ENCODE measurements at regions not wholly inside any gene's neighbourhood (a gene's known extent, or its start where the extent isn't known, plus 50 kb on each side); places are given as distances from the start of the nearest gene placed in this dataset.
"Not testable (repeated sequence)": the region's sequence is repeated elsewhere in the genome, so short reads cannot be mapped to it uniquely, and the experiment has no call there.

- not testable (repeated sequence) for H3K27ac ChIP-seq (ENCODE audit: low read depth, low read length); H3K4me3 ChIP-seq (ENCODE audit: low read depth in 1 of 5, low read length in 5 of 5)
Measured at GRCh38 chr21:38120679-38120983, 136.2 kb upstream of the KCNJ15 start.

GRCh38 chr21:38120984-38121855 is 135.6 kb upstream of the KCNJ15 start:
- Histone ChIP-seq H3K9ac (ENCODE audit: low read length in 5 of 5) (no peak overlapping the region), H3K4me3 (ENCODE audit: low read depth in 1 of 5, low read length in 5 of 5) (no peak overlapping the region), H3K36me3 (ENCODE audit: control insufficient read depth in 5 of 5, insufficient read depth in 5 of 5, low read length in 5 of 5) (no peaks in the 10 kb centered on the region), H3K4me1 (ENCODE audit: control insufficient read depth in 5 of 5, insufficient read depth in 5 of 5, low read length in 5 of 5) (no peaks in the 10 kb centered on the region), H3K27me3 (ENCODE audit: control insufficient read depth in 5 of 5, insufficient read depth in 4 of 5, low read length in 5 of 5) (peaks cover 0 to 1% (median 0%) of the 10 kb centered on the region in 5 donors), H3K9me3 (ENCODE audit: control insufficient read depth in 5 of 5, low read length in 5 of 5) (no peaks in the 10 kb centered on the region), H3K27ac (ENCODE audit: low read depth, low read length) (no peak overlapping the region)

More at GRCh38 chr21:38120679-38120983, 136.2 kb upstream of the KCNJ15 start:
- not testable (repeated sequence) for H3K9me3 ChIP-seq (ENCODE audit: control insufficient read depth in 5 of 5, low read length in 5 of 5); H3K9ac ChIP-seq (ENCODE audit: low read length in 5 of 5); H3K36me3 ChIP-seq (ENCODE audit: control insufficient read depth in 5 of 5, insufficient read depth in 5 of 5, low read length in 5 of 5); H3K27me3 ChIP-seq (ENCODE audit: control insufficient read depth in 5 of 5, insufficient read depth in 4 of 5, low read length in 5 of 5); H3K4me1 ChIP-seq (ENCODE audit: control insufficient read depth in 5 of 5, insufficient read depth in 5 of 5, low read length in 5 of 5)

DNA sequence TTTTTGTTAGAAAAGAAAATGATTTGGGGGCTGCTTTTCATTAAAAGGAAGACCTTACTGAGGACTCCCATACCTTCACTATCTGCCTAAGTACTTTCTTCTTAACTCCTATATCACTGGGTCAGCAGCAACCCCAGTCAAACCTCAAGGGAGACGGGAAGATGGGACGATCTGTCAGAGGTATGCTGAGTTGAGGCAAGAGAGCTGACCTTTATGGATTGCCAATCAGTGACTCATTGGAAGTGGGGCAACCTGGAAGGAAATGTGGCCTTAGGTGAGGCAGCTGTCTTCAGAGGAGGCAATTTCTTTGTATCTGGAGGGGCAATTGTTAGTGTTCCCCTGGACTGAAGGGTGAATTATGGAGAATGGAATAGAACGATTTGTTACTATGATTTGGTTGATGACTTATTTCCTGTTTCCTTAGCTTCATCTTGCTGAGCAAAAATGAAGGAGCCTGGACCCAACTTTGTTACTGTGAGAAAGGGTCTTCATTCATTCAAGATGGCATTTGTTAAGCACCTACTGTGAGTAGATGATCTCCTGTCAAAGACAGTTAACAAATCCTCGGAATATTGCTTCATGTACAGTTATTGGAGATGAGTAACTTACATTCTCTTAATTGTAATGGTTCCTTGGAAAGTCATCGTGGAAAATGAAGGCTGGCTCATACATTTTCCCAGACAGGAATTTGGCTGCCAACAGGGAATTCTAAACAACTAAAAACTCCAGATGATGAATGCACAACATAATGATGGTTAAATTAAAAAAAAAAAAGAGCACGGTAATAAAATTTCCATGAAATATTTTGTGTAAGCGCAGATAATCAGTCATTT is 134.7 kb upstream of the KCNJ15 start:
- Histone ChIP-seq H3K4me3 (ENCODE audit: low read depth in 1 of 5, low read length in 5 of 5) (no peak overlapping the region), H3K36me3 (ENCODE audit: control insufficient read depth in 5 of 5, insufficient read depth in 5 of 5, low read length in 5 of 5) (no peaks in the 10 kb centered on the region), H3K9me3 (ENCODE audit: control insufficient read depth in 5 of 5, low read length in 5 of 5) (no peaks in the 10 kb centered on the region), H3K27me3 (ENCODE audit: control insufficient read depth in 5 of 5, insufficient read depth in 4 of 5, low read length in 5 of 5) (peaks cover 0 to 6% (median 0%) of the 10 kb centered on the region in 5 donors), H3K4me1 (ENCODE audit: control insufficient read depth in 5 of 5, insufficient read depth in 5 of 5, low read length in 5 of 5) (no peaks in the 10 kb centered on the region), H3K9ac (ENCODE audit: low read length in 5 of 5) (no peak overlapping the region), H3K27ac (ENCODE audit: low read depth, low read length) (no peak overlapping the region)

GRCh38 chr21:38123626-38124025 is 133.2 kb upstream of the KCNJ15 start:
- H3K9me3 ChIP-seq (ENCODE audit: control insufficient read depth in 5 of 5, low read length in 5 of 5) = no peaks in the 10 kb centered on the region
- no peaks in the 10 kb centered on the region for H3K36me3 ChIP-seq (ENCODE audit: control insufficient read depth in 5 of 5, insufficient read depth in 5 of 5, low read length in 5 of 5)
- peaks cover 0 to 6% (median 0%) of the 10 kb centered on the region in 5 donors for H3K27me3 ChIP-seq (ENCODE audit: control insufficient read depth in 5 of 5, insufficient read depth in 4 of 5, low read length in 5 of 5)
- no peak overlapping the region for H3K9ac ChIP-seq (ENCODE audit: low read length in 5 of 5)
- no peak overlapping the region for H3K4me3 ChIP-seq (ENCODE audit: low read depth in 1 of 5, low read length in 5 of 5)
- H3K4me1 ChIP-seq (ENCODE audit: control insufficient read depth in 5 of 5, insufficient read depth in 5 of 5, low read length in 5 of 5) = no peaks in the 10 kb centered on the region
- H3K27ac ChIP-seq (ENCODE audit: low read depth, low read length) = no peak overlapping the region

- no peaks in the 10 kb centered on the region for H3K36me3 ChIP-seq (ENCODE audit: control insufficient read depth in 5 of 5, insufficient read depth in 5 of 5, low read length in 5 of 5)
- peaks cover 0 to 11% (median 5%) of the 10 kb centered on the region in 5 donors for H3K27me3 ChIP-seq (ENCODE audit: control insufficient read depth in 5 of 5, insufficient read depth in 4 of 5, low read length in 5 of 5)
- no peaks in the 10 kb centered on the region for H3K9me3 ChIP-seq (ENCODE audit: control insufficient read depth in 5 of 5, low read length in 5 of 5)
- no peaks in the 10 kb centered on the region for H3K4me1 ChIP-seq (ENCODE audit: control insufficient read depth in 5 of 5, insufficient read depth in 5 of 5, low read length in 5 of 5)
- no peak overlapping the region for H3K9ac ChIP-seq (ENCODE audit: low read length in 5 of 5)
- H3K4me3 ChIP-seq (ENCODE audit: low read depth in 1 of 5, low read length in 5 of 5) = no peak overlapping the region
- H3K27ac ChIP-seq (ENCODE audit: low read depth, low read length) = no peak overlapping the region
Measured at GRCh38 chr21:38126666-38127303, 130.0 kb upstream of the KCNJ15 start.

DNA sequence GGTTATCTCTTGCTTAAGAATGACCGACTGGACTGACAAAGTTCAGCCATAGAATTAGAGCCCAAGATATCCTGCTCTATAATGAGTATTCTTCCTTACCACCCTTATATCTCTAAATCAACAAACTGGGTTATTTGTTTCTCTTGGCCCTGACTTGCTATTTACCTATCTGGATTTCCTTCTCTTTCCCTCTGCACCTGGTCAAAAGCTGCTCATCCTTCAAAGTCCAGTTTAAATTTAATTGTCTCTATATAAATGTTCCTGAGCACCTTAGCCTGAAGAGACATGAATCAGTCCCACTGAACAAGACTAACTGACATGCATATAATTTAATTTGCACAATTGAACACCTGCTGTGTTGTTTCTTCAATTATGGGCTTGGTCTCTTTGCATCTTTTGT is 127.1 kb upstream of the KCNJ15 start:
- H3K27me3 ChIP-seq (ENCODE audit: control insufficient read depth in 5 of 5, insufficient read depth in 4 of 5, low read length in 5 of 5) = peaks cover 0 to 11% (median 5%) of the 10 kb centered on the region in 5 donors
- H3K9ac ChIP-seq (ENCODE audit: low read length in 5 of 5) = no peak overlapping the region

GRCh38 chr21:38133240-38133639 is 123.6 kb upstream of the KCNJ15 start:
- Histone ChIP-seq H3K4me1 (ENCODE audit: control insufficient read depth in 5 of 5, insufficient read depth in 5 of 5, low read length in 5 of 5) (no peaks in the 10 kb centered on the region), H3K36me3 (ENCODE audit: control insufficient read depth in 5 of 5, insufficient read depth in 5 of 5, low read length in 5 of 5) (no peaks in the 10 kb centered on the region), H3K9me3 (ENCODE audit: control insufficient read depth in 5 of 5, low read length in 5 of 5) (no peaks in the 10 kb centered on the region), H3K27me3 (ENCODE audit: control insufficient read depth in 5 of 5, insufficient read depth in 4 of 5, low read length in 5 of 5) (peaks cover 0 to 6% (median 5%) of the 10 kb centered on the region in 5 donors), H3K27ac (ENCODE audit: low read depth, low read length) (no peak overlapping the region), H3K4me3 (ENCODE audit: low read depth in 1 of 5, low read length in 5 of 5) (no peak overlapping the region), H3K9ac (ENCODE audit: low read length in 5 of 5) (no peak overlapping the region)

More for the DNA sequence above, 127.1 kb upstream of the KCNJ15 start:
- H3K4me1 ChIP-seq (ENCODE audit: control insufficient read depth in 5 of 5, insufficient read depth in 5 of 5, low read length in 5 of 5) = no peaks in the 10 kb centered on the region
- H3K27ac ChIP-seq (ENCODE audit: low read depth, low read length) = no peak overlapping the region
- H3K36me3 ChIP-seq (ENCODE audit: control insufficient read depth in 5 of 5, insufficient read depth in 5 of 5, low read length in 5 of 5) = no peaks in the 10 kb centered on the region
- no peaks in the 10 kb centered on the region for H3K9me3 ChIP-seq (ENCODE audit: control insufficient read depth in 5 of 5, low read length in 5 of 5)
- H3K4me3 ChIP-seq (ENCODE audit: low read depth in 1 of 5, low read length in 5 of 5) = no peak overlapping the region

DNA sequence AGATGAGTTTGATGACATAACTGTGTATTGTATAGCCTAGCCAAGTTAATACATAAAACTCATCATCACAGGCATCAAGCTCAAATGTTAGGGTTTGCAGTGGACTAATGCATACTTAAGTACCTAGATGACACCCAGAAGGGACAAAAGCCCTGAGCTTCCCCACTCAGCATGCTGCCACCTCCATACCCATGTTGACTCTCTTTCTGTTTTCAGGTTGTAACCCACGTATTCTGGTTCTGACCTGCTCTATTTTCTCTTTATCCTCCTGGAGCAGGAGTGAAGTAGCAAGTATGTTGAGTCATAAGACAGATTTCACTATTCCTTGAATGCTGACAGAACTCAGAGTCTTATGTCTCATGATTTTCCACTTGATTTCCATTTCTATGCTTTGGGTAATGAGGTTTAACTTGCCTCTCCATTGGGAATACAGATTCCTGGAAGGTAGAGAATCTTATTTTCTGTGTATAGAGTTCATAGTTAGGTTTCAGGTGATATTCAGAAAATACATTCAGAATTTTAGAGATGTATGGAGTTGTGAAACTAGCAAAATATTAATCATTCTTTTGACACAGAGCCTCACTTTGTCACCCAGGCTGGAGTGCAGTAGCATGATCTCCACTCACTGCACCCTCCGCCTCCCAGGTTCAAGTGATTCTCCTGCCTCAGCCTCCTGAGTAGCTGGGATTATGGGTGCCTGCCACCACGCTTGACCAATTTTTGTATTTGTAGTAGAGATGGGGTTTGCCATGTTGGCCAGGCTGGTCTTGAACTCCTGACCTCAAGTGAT is 122.5 kb upstream of the KCNJ15 start:
- Histone ChIP-seq H3K27me3 (ENCODE audit: control insufficient read depth in 5 of 5, insufficient read depth in 4 of 5, low read length in 5 of 5) (peaks cover 0 to 6% (median 3%) of the 10 kb centered on the region in 5 donors), H3K4me3 (ENCODE audit: low read depth in 1 of 5, low read length in 5 of 5) (no peak overlapping the region), H3K27ac (ENCODE audit: low read depth, low read length) (no peak overlapping the region), H3K36me3 (ENCODE audit: control insufficient read depth in 5 of 5, insufficient read depth in 5 of 5, low read length in 5 of 5) (no peaks in the 10 kb centered on the region), H3K4me1 (ENCODE audit: control insufficient read depth in 5 of 5, insufficient read depth in 5 of 5, low read length in 5 of 5) (no peaks in the 10 kb centered on the region), H3K9me3 (ENCODE audit: control insufficient read depth in 5 of 5, low read length in 5 of 5) (no peaks in the 10 kb centered on the region), H3K9ac (ENCODE audit: low read length in 5 of 5) (no peak overlapping the region)

- no peak overlapping the region for H3K27ac ChIP-seq (ENCODE audit: low read depth, low read length)
- no peaks in the 10 kb centered on the region for H3K9me3 ChIP-seq (ENCODE audit: control insufficient read depth in 5 of 5, low read length in 5 of 5)
- H3K4me1 ChIP-seq (ENCODE audit: control insufficient read depth in 5 of 5, insufficient read depth in 5 of 5, low read length in 5 of 5) = peaks cover 0 to 6% (median 0%) of the 10 kb centered on the region in 5 donors
- H3K36me3 ChIP-seq (ENCODE audit: control insufficient read depth in 5 of 5, insufficient read depth in 5 of 5, low read length in 5 of 5) = no peaks in the 10 kb centered on the region
- H3K27me3 ChIP-seq (ENCODE audit: control insufficient read depth in 5 of 5, insufficient read depth in 4 of 5, low read length in 5 of 5) = peaks cover 0 to 3% (median 0%) of the 10 kb centered on the region in 5 donors
- no peak overlapping the region for H3K9ac ChIP-seq (ENCODE audit: low read length in 5 of 5)
- H3K4me3 ChIP-seq (ENCODE audit: low read depth in 1 of 5, low read length in 5 of 5) = no peak overlapping the region
Measured at GRCh38 chr21:38136201-38136600, 120.6 kb upstream of the KCNJ15 start.
